ENCODE measurements at regions not wholly inside any gene's neighbourhood (a gene's known extent, or its start where the extent isn't known, plus 50 kb on each side); places are given as distances from the start of the nearest gene placed in this dataset.

DNA sequence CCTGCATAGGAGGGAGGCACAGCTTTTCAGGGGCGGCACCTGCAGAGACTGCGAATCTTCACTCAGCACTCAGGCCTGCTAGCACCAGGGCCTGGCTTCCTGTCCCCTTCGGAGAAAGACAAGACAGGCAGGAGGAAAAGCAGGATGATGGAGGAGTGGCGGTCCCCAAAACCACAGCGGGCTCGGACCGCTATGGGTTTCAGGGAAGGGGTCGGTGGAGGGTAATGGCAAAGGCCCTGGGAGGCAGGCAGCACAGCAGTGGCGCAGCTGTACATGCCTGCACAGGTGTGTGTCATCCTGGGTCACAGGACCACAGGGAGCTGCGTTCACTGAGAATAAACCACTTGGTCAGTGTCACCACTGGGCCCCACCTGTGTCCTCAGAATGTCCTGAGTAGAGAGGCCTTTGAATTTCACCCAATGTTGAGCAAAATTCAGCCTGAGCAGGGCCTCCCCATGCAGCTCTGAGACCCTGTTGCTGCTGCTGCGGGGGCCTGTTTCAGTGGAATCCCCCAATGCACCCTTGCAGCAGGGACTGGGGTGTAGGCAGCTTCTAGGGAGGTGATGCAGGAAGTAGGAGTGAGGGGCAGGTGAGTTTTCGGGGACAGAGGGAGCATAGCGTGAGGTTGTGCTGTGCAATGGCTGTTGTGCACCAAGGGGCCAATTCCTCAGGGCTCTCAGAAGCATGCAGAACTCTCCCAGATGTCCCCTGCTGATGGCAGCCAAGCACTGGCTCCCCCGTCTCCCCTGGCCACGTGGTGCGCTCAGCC is 90.6 kb upstream of the PPP2R2D start:
- no peak for DNase-seq (ENCODE audit: low read depth in 2 of 2, low spot score in 1 of 2)

- no peak for DNase-seq (ENCODE audit: low read depth in 2 of 2, low spot score in 1 of 2)
Observed at GRCh38 chr10:131810805-131811629, 89.8 kb upstream of the PPP2R2D start.

GRCh38 chr10:131811630-131812403 is 89.0 kb upstream of the PPP2R2D start:
- no peak for DNase-seq (ENCODE audit: low read depth in 2 of 2, low spot score in 1 of 2)

- DNase-seq (ENCODE audit: low read depth in 2 of 2, low spot score in 1 of 2), result no peak
Observed at GRCh38 chr10:131812736-131813604, 87.8 kb upstream of the PPP2R2D start.

DNA sequence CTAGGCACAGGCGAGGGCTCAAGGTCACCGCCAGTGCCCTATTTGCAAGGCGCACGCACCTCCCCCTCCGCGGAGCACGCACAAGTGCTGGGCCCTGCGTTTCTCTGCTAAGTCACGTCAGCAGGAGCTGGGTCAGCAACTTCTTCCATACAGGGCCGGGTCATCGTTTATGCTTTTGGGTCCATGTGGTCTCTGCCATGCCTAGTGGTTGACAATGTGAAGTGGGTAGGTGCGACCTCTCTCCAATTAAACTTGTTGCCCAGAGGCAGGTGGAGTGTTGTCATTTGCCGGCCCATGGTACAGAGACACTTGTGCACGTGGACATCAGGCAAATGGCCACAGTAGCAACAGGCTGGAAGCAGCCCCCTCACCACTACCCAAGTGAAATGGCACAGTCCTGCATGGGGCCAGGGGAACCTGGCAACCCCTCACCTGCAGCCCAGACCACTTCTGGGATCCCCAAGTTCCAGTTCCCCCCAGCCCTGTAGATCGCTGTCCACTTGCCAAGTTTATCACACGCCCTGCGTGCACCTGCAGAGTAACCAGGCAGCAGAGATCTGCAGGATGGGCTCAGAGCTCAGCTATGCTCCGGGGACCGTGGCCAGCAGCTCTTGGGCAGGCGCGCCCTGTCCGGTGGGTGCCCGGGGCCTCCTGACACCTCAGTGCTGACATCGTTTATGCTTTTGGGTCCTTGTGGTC is 86.1 kb upstream of the PPP2R2D start:
- no peak for DNase-seq (ENCODE audit: low read depth in 2 of 2, low spot score in 1 of 2)

- DNase-seq (ENCODE audit: low read depth in 2 of 2, low spot score in 1 of 2), result no peak
Observed at GRCh38 chr10:131815266-131816156, 85.3 kb upstream of the PPP2R2D start.

DNA sequence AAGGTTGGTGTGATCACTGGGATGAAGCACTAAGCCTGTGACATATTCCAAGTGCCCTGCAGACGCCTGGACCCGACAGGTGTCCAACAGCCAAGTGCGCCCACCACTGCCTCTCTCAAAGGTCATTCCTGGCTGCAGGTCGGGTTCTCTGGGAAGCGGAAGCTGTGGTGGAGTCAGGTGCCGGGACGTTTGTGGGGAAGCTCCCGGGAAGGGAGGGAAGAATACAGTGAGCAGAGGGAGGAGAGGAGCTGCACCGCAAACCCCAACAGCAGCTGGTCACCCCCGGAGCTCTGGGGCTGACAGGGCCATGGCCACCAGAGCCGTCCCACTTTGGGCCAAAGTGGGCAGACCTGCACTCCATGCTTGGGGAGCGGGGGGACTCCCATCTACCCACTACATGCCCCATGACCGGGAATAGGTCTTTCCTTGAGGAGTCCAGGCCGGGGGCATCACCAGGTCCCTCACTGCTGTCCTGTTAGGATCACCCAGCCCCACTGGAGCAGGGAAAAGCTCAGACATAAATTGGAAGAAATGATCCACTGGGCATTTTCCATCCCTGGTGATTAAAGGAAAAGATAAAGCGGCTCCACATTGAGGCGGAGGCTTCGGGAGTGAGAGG is 84.5 kb upstream of the PPP2R2D start:
- no peak for DNase-seq (ENCODE audit: low read depth in 2 of 2, low spot score in 1 of 2)

GRCh38 chr10:131816941-131817700 is 83.7 kb upstream of the PPP2R2D start:
- DNase-seq (ENCODE audit: low read depth in 2 of 2, low spot score in 1 of 2), result no peak

DNA sequence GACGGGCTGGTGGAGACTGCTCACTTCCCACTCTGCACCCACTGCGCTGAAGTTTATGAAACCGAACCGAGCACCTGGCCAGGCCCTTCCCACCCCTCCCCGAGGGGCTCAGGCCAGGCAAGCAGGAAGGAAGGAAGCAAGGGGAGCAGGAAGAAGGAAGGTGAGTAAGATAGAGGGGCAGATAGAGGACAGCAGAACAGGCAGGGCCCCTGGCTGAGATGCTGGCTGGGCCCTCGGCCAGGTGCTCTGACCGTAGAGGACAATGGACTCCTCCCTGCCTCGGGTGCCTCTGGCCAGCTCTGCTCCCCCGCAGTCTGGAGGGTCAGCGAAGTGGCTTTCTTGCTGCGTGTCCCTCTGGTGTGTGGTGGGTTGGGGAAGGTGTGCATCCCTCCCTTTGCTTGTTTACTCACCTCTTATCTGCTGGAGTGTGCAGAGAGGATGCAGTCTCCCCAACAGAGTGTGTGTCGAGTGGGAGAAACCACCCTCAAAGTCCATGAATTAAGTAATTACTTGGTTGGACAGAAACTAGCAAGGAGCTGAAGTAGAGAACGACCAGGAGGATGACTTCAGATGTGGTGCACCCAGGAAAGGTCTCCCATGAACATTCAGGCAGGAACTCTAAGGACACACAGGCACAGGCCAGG is 82.8 kb upstream of the PPP2R2D start:
- no peak for DNase-seq (ENCODE audit: low read depth in 2 of 2, low spot score in 1 of 2)

GRCh38 chr10:131818510-131819234 is 82.1 kb upstream of the PPP2R2D start:
- no peak for DNase-seq (ENCODE audit: low read depth in 2 of 2, low spot score in 1 of 2)

DNA sequence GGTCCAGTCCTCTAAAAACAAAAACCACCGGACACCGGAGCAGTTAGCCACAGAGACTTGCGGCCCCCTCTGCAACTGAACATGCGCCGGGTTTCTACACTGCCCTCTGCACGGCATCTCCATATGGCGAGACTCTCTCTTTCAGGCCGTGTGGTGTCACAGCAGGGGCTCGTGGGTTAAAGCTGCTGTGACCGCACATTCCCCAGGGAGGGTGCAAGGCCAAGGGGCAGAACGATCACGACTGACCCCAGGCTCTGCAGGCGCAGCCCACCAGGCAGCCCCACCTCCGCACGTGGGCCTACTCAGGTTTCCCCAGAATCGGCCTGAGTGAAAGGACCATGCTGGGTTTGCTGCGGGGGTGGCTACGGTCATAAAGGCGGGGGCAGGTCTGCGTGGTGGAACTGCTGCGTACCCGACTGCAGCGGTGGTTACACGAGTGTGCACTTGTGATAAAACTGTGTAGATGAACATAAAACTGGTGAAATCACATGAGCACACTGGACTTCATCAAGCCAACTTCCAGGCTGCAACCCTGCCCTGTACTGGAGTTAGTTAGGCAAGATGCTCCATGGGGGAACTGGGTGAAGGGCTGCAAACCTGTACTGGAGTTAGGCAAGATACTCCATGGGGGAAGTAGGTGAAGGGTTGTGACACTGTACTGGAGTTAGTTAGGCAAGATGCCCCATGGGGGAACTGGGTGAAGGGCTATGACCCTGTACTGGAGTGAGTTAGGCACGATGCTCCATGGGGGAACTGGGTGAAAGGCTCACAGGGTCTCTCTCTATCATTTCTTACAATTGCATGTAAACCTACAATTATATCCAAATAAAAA is 81.4 kb upstream of the PPP2R2D start:
- DNase-seq (ENCODE audit: low read depth in 2 of 2, low spot score in 1 of 2), result no peak

DNA sequence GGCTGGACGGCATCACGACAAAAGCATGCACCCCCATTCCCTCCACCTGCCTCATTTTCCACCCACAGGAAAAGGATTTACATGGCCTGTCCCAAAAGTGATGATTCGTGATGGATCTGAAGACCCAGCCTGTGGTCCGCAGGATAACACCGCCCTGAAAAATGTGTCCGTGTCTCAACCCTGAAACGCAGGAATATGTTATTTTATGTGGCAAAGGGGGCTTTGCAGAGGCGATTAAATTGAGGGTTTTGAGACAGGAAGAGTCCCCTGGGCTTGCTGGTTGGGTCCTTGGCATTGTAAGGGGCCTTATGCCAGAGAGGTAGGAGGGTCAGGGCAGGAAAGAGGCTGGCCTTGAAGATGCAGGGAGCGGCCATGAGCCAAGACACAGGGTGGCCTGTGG is 80.2 kb upstream of the PPP2R2D start:
- no peak for DNase-seq (ENCODE audit: low read depth in 2 of 2, low spot score in 1 of 2)

DNA sequence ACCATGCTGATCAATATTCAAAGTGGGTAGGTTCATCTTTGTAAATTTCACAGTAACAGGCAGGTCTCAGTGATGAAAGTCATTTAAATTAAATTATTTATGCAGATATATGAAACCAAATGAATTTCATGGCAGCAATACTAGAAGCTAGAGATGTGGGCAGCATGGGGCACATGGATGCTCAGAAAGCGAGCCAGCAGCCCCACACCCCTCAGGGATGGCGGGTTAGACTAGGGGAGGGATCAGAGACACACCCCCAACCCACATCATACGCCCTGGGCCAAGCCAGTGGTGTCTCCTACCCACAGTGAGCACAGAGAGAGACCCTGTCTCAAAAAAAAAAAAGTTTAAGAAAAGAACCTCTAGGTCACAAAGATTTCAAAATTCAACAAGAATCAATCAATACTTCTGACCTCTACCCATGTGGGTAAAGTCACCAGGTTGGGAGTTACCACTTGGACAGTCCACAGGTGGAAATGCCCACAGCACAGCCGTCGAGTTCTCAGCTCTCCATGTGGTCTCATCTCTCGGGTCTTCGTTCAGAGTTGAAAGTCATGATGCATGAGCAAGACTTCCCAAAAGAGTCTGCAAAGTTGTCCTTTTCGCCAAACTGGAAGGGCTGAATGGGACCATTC is 79.3 kb upstream of the PPP2R2D start:
- DNase-seq (ENCODE audit: low read depth in 2 of 2, low spot score in 1 of 2), result no peak

DNA sequence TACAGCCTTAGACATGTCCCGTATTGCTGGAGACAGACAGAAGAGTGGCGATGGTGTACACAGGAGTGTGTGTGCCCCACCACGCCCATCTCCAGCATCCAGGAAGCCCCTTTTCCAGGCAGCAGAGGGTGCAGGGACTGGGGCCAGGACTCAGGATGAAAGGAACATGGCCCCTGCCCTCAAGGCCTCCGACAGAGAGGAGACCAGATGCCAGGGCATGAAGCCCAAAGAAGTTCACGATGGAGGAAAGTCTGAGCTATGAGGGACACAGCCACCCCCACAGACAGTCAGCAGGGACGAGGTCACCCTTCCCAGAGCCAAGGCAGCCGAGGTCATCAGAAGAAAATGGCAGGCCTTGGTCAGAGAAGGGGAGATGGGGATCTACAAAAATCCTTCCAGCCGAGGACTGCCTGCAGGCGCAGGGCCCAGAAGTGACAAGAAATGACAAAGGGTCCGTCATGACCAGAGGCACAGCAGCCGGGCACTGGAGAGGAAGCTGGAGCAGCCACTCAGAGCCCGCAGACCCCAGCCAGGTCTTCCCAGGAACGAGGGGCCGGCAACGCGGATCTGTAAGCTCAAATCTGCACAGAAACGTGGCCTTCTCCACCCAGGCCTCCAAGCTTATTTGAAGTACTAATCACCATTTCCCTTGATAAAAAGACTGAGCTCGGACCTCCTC is 78.7 kb upstream of the PPP2R2D start:
- DNase-seq (ENCODE audit: low read depth in 2 of 2, low spot score in 1 of 2), result no peak

DNA sequence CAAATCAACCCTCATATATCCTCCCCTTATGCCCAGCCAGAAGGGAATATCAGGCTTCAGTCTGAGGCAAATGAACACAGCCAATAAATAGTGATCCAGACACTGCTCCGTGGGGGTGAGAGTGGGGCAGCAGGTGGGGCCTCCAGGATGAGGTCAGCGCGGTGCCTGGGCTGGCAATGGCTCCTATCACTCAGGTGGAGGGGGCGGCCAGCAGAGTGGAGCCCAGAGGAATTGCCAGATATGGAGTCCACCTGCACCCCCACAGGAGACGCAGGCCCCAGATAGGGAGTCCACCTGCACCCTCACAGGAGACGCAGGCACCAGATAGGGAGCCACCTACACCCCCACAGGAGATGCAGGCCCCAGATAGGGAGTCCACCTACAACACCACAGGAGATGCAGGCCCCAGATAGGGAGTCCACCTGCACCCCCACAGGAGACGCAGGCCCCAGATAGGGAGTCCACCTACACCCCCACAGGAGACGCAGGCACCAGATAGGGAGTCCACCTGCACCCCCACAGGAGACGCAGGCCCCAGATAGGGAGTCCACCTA is 78.0 kb upstream of the PPP2R2D start:
- DNase-seq (ENCODE audit: low read depth in 2 of 2, low spot score in 1 of 2), result no peak
